ENCODE measurements at regions not wholly inside any gene's neighbourhood (a gene's known extent, or its start where the extent isn't known, plus 50 kb on each side); places are given as distances from the start of the nearest gene placed in this dataset.

DNA sequence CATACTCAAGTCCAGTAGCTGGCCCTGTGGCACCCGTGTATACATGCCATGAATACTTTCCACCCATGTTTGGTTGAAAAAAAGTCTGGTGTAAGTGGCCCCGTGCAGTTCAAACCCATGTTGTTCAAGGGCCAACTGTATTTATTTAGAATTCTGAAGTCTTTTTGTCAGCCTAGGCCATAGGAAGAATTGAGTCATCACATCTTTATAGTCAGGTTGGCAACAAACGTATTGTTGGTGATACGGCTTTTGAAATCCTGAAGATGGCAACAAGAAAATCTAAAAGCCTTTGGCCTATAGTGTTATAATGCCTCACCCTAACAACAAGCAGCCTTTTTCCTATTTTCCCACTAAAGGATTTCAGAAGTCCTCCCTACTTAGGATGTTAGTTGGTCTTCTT is 363.6 kb downstream of the PLPP3 start:
- TF ChIP-seq, protein P1, sequence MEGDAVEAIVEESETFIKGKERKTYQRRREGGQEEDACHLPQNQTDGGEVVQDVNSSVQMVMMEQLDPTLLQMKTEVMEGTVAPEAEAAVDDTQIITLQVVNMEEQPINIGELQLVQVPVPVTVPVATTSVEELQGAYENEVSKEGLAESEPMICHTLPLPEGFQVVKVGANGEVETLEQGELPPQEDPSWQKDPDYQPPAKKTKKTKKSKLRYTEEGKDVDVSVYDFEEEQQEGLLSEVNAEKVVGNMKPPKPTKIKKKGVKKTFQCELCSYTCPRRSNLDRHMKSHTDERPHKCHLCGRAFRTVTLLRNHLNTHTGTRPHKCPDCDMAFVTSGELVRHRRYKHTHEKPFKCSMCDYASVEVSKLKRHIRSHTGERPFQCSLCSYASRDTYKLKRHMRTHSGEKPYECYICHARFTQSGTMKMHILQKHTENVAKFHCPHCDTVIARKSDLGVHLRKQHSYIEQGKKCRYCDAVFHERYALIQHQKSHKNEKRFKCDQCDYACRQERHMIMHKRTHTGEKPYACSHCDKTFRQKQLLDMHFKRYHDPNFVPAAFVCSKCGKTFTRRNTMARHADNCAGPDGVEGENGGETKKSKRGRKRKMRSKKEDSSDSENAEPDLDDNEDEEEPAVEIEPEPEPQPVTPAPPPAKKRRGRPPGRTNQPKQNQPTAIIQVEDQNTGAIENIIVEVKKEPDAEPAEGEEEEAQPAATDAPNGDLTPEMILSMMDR (conservative IDR thresholded peaks at IDR 0.05), result no peak
- H3K4me1 Mint-ChIP-seq, result no peaks in the 10 kb centered on the region
- WGBS, 2 experiments (ENCODE audit: insufficient coverage in 1 of 2, insufficient read length in 1 of 2), result 96 to 100% methylated on average over 1 to 4 of the region's 4 CpGs
- Histone ChIP-seq H3K9ac (ENCODE audit: extremely low read depth, low read length, poor library complexity, severe bottlenecking) (no peak overlapping the region), H3K9me3 (ENCODE audit: control insufficient read depth, low read length) (no peaks in the 10 kb centered on the region), H3K27me3 (ENCODE audit: control insufficient read depth, insufficient read depth, low read length, poor library complexity, severe bottlenecking) (no peaks in the 10 kb centered on the region), H3K4me1 (ENCODE audit: control insufficient read depth, insufficient read depth, low read length) (no peaks in the 10 kb centered on the region), H3K36me3 (ENCODE audit: control insufficient read depth, insufficient read depth, low read length) (no peaks in the 10 kb centered on the region), H3K27ac (ENCODE audit: low read depth, low read length) (no peak overlapping the region), H3K4me3 (ENCODE audit: low read length) (no peak overlapping the region)
- H3K4me3 Mint-ChIP-seq, result no peak overlapping the region
- no peaks in the 10 kb centered on the region for H3K36me3 Mint-ChIP-seq (ENCODE audit: low read depth)
- H3K9me3 Mint-ChIP-seq, result no peaks in the 10 kb centered on the region
- H3K27me3 Mint-ChIP-seq (ENCODE audit: insufficient read depth), result no peaks in the 10 kb centered on the region
- no peak for DNase-seq
- no peak overlapping the region for H3K27ac Mint-ChIP-seq

DNA sequence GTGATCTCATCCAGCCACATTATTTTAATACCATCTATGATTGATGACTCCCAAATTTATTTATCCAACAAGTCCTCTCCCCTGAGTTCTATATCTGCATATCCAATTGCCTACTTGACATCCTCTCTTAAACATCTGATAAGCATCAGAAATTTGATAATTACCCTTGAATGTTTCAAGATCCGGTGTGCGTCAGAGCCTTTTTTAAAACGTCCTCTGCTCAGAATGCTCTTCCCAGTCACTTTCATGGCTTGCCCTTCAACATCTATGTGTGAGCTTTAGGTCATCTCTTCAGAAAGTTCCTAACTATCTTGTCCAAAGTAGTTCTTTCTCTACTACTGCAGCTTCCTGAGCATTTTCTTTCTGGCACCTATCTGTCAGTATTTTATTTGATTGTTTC is 364.3 kb downstream of the PLPP3 start:
- no peaks in the 10 kb centered on the region for H3K27me3 Mint-ChIP-seq (ENCODE audit: insufficient read depth)
- H3K4me3 Mint-ChIP-seq, result no peak overlapping the region
- Histone ChIP-seq H3K27ac (ENCODE audit: low read depth, low read length) (no peak overlapping the region), H3K36me3 (ENCODE audit: control insufficient read depth, insufficient read depth, low read length) (no peaks in the 10 kb centered on the region), H3K4me3 (ENCODE audit: low read length) (no peak overlapping the region), H3K9me3 (ENCODE audit: control insufficient read depth, low read length) (no peaks in the 10 kb centered on the region), H3K9ac (ENCODE audit: extremely low read depth, low read length, poor library complexity, severe bottlenecking) (no peak overlapping the region), H3K27me3 (ENCODE audit: control insufficient read depth, insufficient read depth, low read length, poor library complexity, severe bottlenecking) (no peaks in the 10 kb centered on the region), H3K4me1 (ENCODE audit: control insufficient read depth, insufficient read depth, low read length) (no peaks in the 10 kb centered on the region)
- no peak overlapping the region for H3K27ac Mint-ChIP-seq
- TF ChIP-seq, protein P1 (conservative IDR thresholded peaks at IDR 0.05), result no peak
- DNase-seq, result no peak
- no peaks in the 10 kb centered on the region for H3K36me3 Mint-ChIP-seq (ENCODE audit: low read depth)
- H3K9me3 Mint-ChIP-seq, result no peaks in the 10 kb centered on the region
- H3K4me1 Mint-ChIP-seq, result no peaks in the 10 kb centered on the region
- WGBS, 2 experiments (ENCODE audit: insufficient coverage in 1 of 2, insufficient read length in 1 of 2), result 87 to 90% methylated on average over 3 of the region's 3 CpGs

DNA sequence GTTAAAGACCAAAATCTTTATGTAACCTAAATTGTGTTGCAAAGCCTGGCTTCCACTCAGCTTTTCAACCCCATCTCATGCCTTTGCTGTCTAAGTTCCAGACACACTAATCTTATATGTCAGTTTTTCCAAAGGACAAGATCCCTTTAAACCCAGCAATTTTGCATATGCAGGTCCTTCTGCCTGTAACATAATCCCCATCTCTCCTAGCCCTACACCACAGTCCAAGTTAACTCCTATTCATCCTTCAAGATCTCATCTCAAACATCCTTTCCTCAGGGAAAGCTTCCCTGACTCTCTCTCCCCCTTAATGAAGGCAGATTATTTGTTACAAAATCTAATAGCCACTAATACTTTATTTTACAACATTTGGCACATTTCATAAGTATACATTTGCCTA is 366.3 kb downstream of the PLPP3 start:
- no peaks in the 10 kb centered on the region for H3K36me3 ChIP-seq (ENCODE audit: control insufficient read depth, insufficient read depth, low read length)
- no peak overlapping the region for H3K4me3 ChIP-seq (ENCODE audit: low read length)
- H3K9me3 Mint-ChIP-seq, result no peaks in the 10 kb centered on the region
- TF ChIP-seq, protein P1 (conservative IDR thresholded peaks at IDR 0.05), result no peak
- H3K4me3 Mint-ChIP-seq, result no peak overlapping the region
- H3K27me3 Mint-ChIP-seq (ENCODE audit: insufficient read depth), result no peaks in the 10 kb centered on the region
- no peaks in the 10 kb centered on the region for H3K4me1 ChIP-seq (ENCODE audit: control insufficient read depth, insufficient read depth, low read length)
- no peaks in the 10 kb centered on the region for H3K9me3 ChIP-seq (ENCODE audit: control insufficient read depth, low read length)
- no peaks in the 10 kb centered on the region for H3K36me3 Mint-ChIP-seq (ENCODE audit: low read depth)
- no peak overlapping the region for H3K27ac ChIP-seq (ENCODE audit: low read depth, low read length)
- H3K4me1 Mint-ChIP-seq, result no peaks in the 10 kb centered on the region
- H3K27ac Mint-ChIP-seq, result no peak overlapping the region
- DNase-seq, result no peak
- no peak overlapping the region for H3K9ac ChIP-seq (ENCODE audit: extremely low read depth, low read length, poor library complexity, severe bottlenecking)
- no peaks in the 10 kb centered on the region for H3K27me3 ChIP-seq (ENCODE audit: control insufficient read depth, insufficient read depth, low read length, poor library complexity, severe bottlenecking)

All from endodermal cell (in vitro differentiated cells).